WERI-Rb-1 (cell line): ENCODE measurements at regions not wholly inside any gene's neighbourhood (a gene's known extent, or its start where the extent isn't known, plus 50 kb on each side); places are given as distances from the start of the nearest gene placed in this dataset.

ENCODE experiments used
- DNase-seq: peaks from one replicate; pipeline ENCODE4 v3.0.0-alpha.2; 2020
- H3K27ac ChIP-seq: fragments of 250-450 bp; sonication (Bioruptor Pico); 2 replicates; pipeline ENCODE4 v1.5.1; 2020; ENCODE audit warnings: mild to moderate bottlenecking, moderate library complexity
- H3K27me3 ChIP-seq: fragments of 250-450 bp; sonication (Bioruptor Pico); 2 replicates; pipeline ENCODE4 v1.5.1; 2021; ENCODE audit warnings: mild to moderate bottlenecking, low read depth, moderate library complexity; ENCODE audit not compliant: insufficient read depth, severe bottlenecking
- H3K36me3 ChIP-seq: fragments of 250-450 bp; sonication (Bioruptor Pico); 2 replicates; pipeline ENCODE4 v1.5.1; 2020; ENCODE audit warnings: mild to moderate bottlenecking, moderate library complexity
- H3K4me3 ChIP-seq: 2 replicates; pipeline ENCODE4 v1.5.1; 2011; ENCODE audit warnings: low read depth, mild to moderate bottlenecking, control low read depth, low read length
- H3K9me3 ChIP-seq: fragments of 250-450 bp; sonication (Bioruptor Pico); 2 replicates; pipeline ENCODE4 v1.5.1; 2021; ENCODE audit warnings: mild to moderate bottlenecking, moderate library complexity; ENCODE audit not compliant: severe bottlenecking
- CTCF ChIP-seq: IDR thresholded peaks from 2 replicates; pipeline ENCODE4 v1.5.1; 2011; ENCODE audit warnings: low read depth, mild to moderate bottlenecking, control low read depth, inconsistent platforms, low read length

GRCh38 chr13:70894258-70894657, 786.0 kb upstream of the KLHL1 start:
- Histone ChIP-seq H3K4me3 (no peak overlapping the region), H3K27me3 (no peaks in the 10 kb centered on the region), H3K9me3 (no peaks in the 10 kb centered on the region), H3K36me3 (no peaks in the 10 kb centered on the region), H3K27ac (no peak overlapping the region)
- no peak for DNase-seq
- TF ChIP-seq CTCF, result no peak

- no peak for TF ChIP-seq CTCF
- H3K9me3 ChIP-seq, result no peaks in the 10 kb centered on the region
- no peaks in the 10 kb centered on the region for H3K36me3 ChIP-seq
- no peak for DNase-seq
- no peak overlapping the region for H3K27ac ChIP-seq
- H3K4me3 ChIP-seq, result no peak overlapping the region
- no peaks in the 10 kb centered on the region for H3K27me3 ChIP-seq
These were observed 785.6 kb upstream of the KLHL1 start for GRCh38 chr13:70893832-70894231.

GRCh38 chr13:70890289-70890688, 782.0 kb upstream of the KLHL1 start:
- no peaks in the 10 kb centered on the region for H3K27me3 ChIP-seq
- DNase-seq, result no peak
- no peak overlapping the region for H3K4me3 ChIP-seq
- H3K27ac ChIP-seq, result no peak overlapping the region
- TF ChIP-seq CTCF, result no peak
- no peaks in the 10 kb centered on the region for H3K9me3 ChIP-seq
- H3K36me3 ChIP-seq, result no peaks in the 10 kb centered on the region

GRCh38 chr13:70889163-70889562, 780.9 kb upstream of the KLHL1 start:
- H3K9me3 ChIP-seq, result no peaks in the 10 kb centered on the region
- H3K27ac ChIP-seq, result no peak overlapping the region
- H3K4me3 ChIP-seq, result no peak overlapping the region
- TF ChIP-seq CTCF, result no peak
- no peaks in the 10 kb centered on the region for H3K36me3 ChIP-seq
- H3K27me3 ChIP-seq, result no peaks in the 10 kb centered on the region
- no peak for DNase-seq

- TF ChIP-seq CTCF, result no peak
- no peak for DNase-seq
- H3K27ac ChIP-seq, result no peak overlapping the region
These were observed 775.9 kb upstream of the KLHL1 start for GRCh38 chr13:70884196-70884595.

GRCh38 chr13:70874636-70875035, 766.4 kb upstream of the KLHL1 start:
- DNase-seq, result no peak
- Histone ChIP-seq H3K27ac (no peak overlapping the region), H3K9me3 (no peaks in the 10 kb centered on the region), H3K4me3 (no peak overlapping the region), H3K36me3 (no peaks in the 10 kb centered on the region), H3K27me3 (no peaks in the 10 kb centered on the region)
- TF ChIP-seq CTCF, result no peak

More at GRCh38 chr13:70884196-70884595, 775.9 kb upstream of the KLHL1 start:
- Histone ChIP-seq H3K27me3 (no peaks in the 10 kb centered on the region), H3K9me3 (no peaks in the 10 kb centered on the region), H3K36me3 (no peaks in the 10 kb centered on the region), H3K4me3 (no peak overlapping the region)
